ENCODE measurements at regions not wholly inside any gene's neighbourhood (a gene's known extent, or its start where the extent isn't known, plus 50 kb on each side); places are given as distances from the start of the nearest gene placed in this dataset.

DNA sequence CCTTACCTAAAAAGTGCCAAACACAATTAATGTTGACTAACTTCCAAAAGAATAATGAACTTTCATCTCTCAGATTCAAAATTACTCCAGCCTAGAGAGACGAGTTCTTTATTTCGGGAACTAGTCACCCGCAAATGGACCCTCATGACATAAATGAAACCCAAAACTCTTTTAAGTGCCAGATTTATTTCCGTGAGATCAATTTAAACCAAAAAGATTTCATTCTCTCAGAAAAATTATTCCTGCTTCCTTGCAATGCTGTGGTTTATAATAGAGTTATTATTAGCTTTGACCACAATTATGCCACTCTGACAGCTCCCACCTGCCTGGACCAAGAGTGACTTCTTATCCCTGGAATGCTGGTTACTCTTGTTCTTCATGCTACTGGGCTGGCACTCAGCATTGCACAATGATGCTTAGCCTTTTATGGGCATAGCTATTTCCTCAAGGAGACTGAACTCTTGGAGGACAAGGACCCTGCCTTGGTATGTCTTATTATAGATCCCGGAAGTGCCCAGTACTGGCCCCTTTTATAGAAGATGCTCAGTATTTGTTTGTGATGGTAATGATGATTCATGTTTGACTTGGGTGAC lies 183.5 kb downstream of the SNX18 start:
- Histone ChIP-seq H3K9me3 (replicated peaks) (no peaks in the 10 kb centered on the region), H3K4me1 (replicated peaks) (peaks cover 48% of the 10 kb centered on the region), H3K27me3 (replicated peaks) (no peaks in the 10 kb centered on the region), H3K27ac (peak overlapping the region; percentile 96), H3K4me3 (no peak overlapping the region; the same call in 1 of the 2 replicates), H3K36me3 (peaks cover 3% of the 10 kb centered on the region; the same call in 1 of the 2 replicates)
- peak; percentile 95 to 96 for DNase-seq (ENCODE audit: low read depth in 1 of 2, low spot score in 2 of 2)

DNA sequence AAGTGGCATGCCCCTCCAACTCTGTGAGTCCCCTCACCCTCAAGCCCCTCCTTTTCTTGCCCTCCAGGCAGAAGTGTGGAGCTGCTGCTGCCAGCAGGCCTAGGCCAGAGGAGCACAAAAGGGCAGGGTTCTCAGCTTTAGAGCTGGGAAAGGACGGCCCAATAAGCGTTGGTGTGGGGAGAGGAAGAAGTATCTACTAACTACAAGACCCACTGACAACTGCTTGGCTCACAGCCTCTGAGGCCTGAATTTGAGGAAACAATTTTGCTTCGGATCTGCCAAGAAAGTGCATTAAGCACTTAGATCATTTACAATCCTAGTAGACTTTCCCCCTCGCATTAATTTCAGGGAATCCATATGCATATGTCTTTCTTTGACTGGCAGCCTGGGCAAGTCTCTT lies 179.4 kb downstream of the SNX18 start:
- DNase-seq (ENCODE audit: low read depth in 1 of 2, low spot score in 2 of 2) = no peak
- Histone ChIP-seq H3K27me3 (replicated peaks) (no peaks in the 10 kb centered on the region), H3K4me3 (no peak overlapping the region), H3K9me3 (replicated peaks) (no peaks in the 10 kb centered on the region), H3K27ac (no peak overlapping the region), H3K4me1 (replicated peaks) (peaks cover 32% of the 10 kb centered on the region), H3K36me3 (no peaks in the 10 kb centered on the region)

DNA sequence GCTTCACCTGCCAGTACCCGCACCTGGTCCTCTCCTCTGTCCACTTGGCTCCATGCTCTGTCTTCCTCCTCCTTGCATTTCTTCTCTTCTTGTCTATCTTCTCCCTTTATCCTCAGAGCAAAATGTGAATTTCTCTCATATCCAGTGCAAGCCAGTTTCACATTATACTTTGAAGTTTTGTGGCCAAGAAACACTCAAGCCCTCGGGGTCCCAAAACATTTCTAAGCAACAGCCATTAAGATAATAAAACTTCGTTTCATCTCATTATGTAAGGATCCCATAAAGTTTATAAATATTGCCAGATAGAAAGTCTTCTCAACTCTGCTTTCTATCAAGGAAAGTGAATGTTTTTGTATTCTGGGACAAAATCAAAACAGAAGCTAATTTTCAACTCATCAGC lies 178.8 kb downstream of the SNX18 start:
- no peak overlapping the region for H3K27ac ChIP-seq
- no peaks in the 10 kb centered on the region for H3K36me3 ChIP-seq
- H3K4me3 ChIP-seq = no peak overlapping the region
- H3K4me1 ChIP-seq (replicated peaks) = peaks cover 26% of the 10 kb centered on the region
- no peak for DNase-seq (ENCODE audit: low read depth in 1 of 2, low spot score in 2 of 2)
- no peaks in the 10 kb centered on the region for H3K27me3 ChIP-seq (replicated peaks)
- no peaks in the 10 kb centered on the region for H3K9me3 ChIP-seq (replicated peaks)

DNA sequence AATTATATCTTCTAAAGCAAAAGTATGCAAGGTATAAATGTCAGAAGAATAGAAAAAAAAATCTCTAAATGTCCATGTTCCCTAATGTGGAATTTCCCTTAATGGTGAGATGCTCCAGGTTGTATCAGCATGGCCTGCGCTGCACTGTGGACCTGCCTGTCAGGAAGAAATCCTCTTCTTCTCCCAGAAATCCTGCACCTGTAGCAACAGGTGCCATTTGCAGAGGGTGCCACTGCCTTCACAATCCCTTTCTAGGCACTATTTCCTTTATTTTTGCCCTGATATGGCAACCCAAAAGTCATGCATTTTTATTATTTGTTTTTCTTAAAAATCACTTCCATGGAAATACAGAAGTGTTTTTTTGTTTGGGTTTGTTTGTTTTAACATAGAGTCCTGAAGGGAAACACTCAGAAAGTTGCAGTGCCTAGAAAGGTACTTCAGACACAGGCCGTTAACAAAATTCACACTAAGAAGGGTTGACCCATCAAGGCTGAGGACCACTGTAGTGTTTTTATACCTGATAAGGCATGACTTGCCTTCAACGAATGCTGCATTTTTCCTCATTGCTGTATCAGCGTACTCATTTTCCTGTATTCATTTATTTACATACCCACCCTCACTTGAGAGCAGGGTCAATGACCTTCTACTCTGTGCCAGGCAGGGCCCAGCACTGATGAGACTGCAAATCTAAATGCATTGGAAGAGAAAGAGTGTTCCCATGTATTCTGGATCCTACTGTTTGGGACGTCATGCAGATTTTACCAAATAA lies 177.8 kb downstream of the SNX18 start:
- Histone ChIP-seq H3K27ac (no peak overlapping the region), H3K9me3 (replicated peaks) (no peaks in the 10 kb centered on the region), H3K27me3 (replicated peaks) (no peaks in the 10 kb centered on the region), H3K4me3 (no peak overlapping the region), H3K4me1 (replicated peaks) (peaks cover 20% of the 10 kb centered on the region), H3K36me3 (no peaks in the 10 kb centered on the region)
- DNase-seq (ENCODE audit: low read depth in 1 of 2, low spot score in 2 of 2) = no peak

DNA sequence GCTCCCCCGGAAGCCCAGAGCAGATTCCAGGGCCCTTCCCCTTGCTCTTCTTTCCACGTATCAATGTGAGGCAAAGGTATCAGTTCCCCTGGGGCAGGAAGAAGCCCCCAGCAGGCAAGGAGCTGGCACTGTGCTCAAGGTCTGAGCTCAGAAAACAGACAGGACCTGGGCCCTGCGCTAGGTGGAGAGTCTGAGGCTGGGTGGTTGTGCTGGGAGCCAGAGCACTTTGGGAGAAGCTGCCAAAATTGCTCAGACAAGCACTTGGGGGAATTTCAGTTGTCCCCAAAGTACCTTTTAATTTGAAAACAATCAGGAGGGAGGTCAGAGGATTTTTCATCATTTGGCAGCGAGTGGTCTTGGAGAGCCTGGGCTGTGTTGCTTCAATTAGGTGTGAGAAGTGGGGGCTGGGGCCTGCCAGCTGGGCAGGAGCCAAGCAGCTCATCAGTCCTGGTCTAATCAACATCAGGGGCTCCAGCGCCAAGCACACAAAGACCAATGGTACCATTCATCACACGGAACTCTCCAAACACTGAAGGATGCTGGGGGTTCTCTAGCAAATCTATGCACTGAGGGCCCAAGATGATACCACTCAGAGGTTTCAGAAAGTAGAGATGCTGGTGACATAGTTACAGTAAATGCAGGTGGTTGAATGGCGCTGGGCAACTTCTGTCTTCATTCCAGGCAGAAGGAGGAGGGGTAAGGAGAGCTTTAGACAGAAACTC lies 176.5 kb downstream of the SNX18 start:
- Histone ChIP-seq H3K9me3 (replicated peaks) (no peaks in the 10 kb centered on the region), H3K4me3 (no peak overlapping the region), H3K36me3 (no peaks in the 10 kb centered on the region), H3K27me3 (replicated peaks) (no peaks in the 10 kb centered on the region), H3K4me1 (replicated peaks) (peaks cover 7% of the 10 kb centered on the region), H3K27ac (no peak overlapping the region)
- no peak for DNase-seq (ENCODE audit: low read depth in 1 of 2, low spot score in 2 of 2)

DNA sequence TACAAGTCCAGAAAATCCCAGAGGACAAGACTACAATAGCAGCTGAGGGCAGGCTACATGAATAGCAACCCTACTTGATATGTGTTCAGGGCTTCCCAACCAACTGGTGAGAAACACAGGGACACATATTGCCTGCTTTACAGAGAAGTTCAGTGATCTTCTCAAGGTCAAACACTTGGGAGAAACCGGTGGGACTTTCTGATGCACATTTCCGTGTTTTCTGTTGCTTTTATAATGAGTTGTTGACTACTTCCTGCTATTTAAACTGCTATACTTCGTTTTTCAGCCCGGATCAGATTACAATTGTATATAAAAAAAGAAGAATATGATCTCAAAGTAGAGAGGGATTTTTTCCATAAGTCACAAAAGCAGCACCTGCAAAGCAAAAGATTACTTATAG lies 175.1 kb downstream of the SNX18 start:
- Histone ChIP-seq H3K9me3 (replicated peaks) (no peaks in the 10 kb centered on the region), H3K36me3 (no peaks in the 10 kb centered on the region), H3K4me3 (no peak overlapping the region), H3K4me1 (replicated peaks) (0 out of 2 replicates have a peak, but pooled peaks cover 3% of the 10 kb centered on the region), H3K27ac (no peak overlapping the region), H3K27me3 (replicated peaks) (no peaks in the 10 kb centered on the region)
- DNase-seq (ENCODE audit: low read depth in 1 of 2, low spot score in 2 of 2) = no peak

DNA sequence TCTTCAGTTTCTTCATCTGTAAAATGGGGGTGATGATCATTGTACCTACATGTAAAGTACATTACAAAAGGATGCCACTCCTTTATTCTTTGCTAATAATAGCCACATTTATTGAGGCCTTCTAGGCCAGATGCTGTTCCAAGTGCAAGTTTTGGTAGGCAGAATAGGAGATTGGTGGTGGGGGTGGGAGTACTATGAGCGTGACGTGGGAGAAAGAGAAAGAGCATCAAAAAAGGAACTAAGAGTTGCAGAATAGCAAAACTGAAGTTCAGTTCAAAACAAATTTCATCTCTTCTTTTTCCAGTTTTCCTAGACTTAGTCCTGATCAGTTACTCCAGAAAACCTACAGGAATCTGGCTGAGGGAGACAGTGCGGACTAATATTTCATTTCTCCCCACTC lies 174.1 kb downstream of the SNX18 start:
- Histone ChIP-seq H3K36me3 (no peaks in the 10 kb centered on the region), H3K4me3 (no peak overlapping the region), H3K9me3 (replicated peaks) (no peaks in the 10 kb centered on the region), H3K4me1 (replicated peaks) (0 out of 2 replicates have a peak, but pooled peaks cover 3% of the 10 kb centered on the region), H3K27ac (no peak overlapping the region), H3K27me3 (replicated peaks) (no peaks in the 10 kb centered on the region)
- no peak for DNase-seq (ENCODE audit: low read depth in 1 of 2, low spot score in 2 of 2)

DNA sequence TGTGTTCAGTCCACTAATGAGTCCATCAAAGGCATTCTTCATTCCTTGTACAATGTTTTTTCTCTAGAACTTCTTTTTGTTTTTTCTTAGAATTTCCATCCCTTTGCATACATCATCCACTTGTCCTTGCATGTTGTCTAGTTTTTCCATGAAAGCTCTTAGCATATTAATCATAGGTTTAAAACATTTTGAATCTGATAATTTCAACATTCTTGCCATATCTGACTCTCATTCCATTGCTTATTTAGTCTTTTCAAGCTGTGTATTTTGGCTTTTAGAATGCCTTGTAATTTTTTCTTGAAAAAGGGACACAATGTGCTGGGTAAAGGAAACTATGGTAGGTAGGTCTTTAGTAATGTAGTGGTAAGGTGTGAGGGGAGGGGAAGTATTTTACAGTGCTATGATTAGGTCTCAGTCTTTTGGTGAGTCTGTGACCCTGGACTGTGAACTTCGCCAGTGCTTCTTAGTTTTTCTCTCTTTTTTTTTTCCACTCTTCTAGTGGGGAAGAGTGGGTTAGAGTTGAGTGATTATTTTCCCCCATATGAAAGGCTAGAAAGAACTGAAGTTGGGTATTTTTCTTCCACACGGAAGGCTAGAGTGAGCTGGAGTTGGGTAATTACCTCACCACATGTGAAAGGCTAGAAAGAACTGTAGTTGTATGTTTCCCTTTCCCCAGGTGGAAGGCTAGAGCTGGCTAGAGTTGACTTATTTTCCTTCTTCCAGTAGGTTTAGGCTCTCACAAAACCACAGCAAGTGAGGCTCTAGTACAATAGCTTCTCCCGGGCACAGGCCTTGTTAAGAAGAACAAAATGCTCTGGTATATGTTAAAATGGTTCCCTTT lies 172.1 kb downstream of the SNX18 start:
- no peaks in the 10 kb centered on the region for H3K36me3 ChIP-seq
- no peak for DNase-seq (ENCODE audit: low read depth in 1 of 2, low spot score in 2 of 2)
- H3K4me1 ChIP-seq (replicated peaks) = no peaks in the 10 kb centered on the region
- H3K27me3 ChIP-seq (replicated peaks) = no peaks in the 10 kb centered on the region
- no peak overlapping the region for H3K27ac ChIP-seq
- H3K9me3 ChIP-seq (replicated peaks) = no peaks in the 10 kb centered on the region
- H3K4me3 ChIP-seq = no peak overlapping the region

DNA sequence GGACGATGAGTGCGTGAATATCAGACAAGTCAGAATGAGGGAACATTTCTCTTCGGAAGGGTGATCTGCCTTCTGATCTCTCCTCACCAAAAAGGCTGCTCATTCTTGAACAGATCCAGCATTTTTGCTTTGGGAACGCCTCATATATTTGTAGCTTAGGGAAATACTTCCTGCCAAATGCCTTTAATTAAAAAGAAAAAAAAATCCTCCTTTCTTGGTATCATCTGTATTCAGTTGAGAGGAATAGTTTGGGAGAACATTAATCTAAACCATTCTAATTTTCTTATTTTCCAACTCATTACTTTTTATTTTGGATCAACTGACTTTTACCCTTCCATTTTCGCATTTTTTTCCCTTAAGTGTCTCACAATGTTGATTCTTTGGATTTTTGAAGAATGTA lies 163.4 kb downstream of the SNX18 start:
- H3K27me3 ChIP-seq (replicated peaks) = no peaks in the 10 kb centered on the region
- H3K27ac ChIP-seq = no peak overlapping the region
- H3K36me3 ChIP-seq = no peaks in the 10 kb centered on the region
- peaks cover 9% of the 10 kb centered on the region for H3K4me1 ChIP-seq (replicated peaks)
- H3K9me3 ChIP-seq (replicated peaks) = no peaks in the 10 kb centered on the region
- no peak for DNase-seq (ENCODE audit: low read depth in 1 of 2, low spot score in 2 of 2)
- no peak overlapping the region for H3K4me3 ChIP-seq

DNA sequence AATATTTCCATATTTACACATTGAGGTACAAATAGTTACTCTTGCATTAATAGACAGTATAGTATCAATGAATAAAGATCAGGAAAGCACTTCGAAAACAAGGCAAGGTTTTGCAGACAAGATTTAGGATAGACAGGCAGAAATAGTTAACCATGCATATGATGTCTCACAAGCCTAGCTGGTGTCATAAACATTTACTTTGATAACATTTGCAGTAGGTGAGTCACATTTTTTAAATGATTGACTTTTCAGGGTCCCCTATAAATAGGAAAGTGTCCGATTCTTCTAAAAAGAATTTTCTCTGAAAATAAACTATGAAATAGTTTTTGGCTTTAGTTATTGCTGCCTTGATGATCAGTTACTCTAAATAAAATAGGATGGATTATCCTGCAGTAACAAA lies 162.1 kb downstream of the SNX18 start:
- no peak for DNase-seq (ENCODE audit: low read depth in 1 of 2, low spot score in 2 of 2)
- no peaks in the 10 kb centered on the region for H3K9me3 ChIP-seq (replicated peaks)
- no peaks in the 10 kb centered on the region for H3K27me3 ChIP-seq (replicated peaks)
- peaks cover 9% of the 10 kb centered on the region for H3K4me1 ChIP-seq (replicated peaks)
- H3K4me3 ChIP-seq = no peak overlapping the region
- H3K27ac ChIP-seq = no peak overlapping the region
- H3K36me3 ChIP-seq = no peaks in the 10 kb centered on the region

DNA sequence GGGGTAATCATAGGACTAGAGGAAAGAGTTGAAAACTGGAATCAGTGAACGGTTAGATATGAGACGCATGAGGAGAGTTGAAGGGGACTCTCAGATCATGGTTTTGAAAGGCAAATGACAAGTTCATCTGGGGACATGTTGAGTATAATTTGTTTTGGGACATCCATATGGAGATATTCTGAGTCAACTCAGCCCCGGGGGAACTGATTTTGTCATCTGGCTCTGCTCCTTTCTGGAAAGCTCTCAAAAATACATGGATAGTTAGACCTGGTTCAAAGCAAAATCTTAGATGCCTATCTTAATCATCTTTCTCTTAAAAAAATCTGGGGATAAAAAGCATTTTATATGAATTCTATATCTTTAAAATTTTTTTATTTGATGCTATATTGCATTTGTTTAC lies 161.2 kb downstream of the SNX18 start:
- Histone ChIP-seq H3K27me3 (replicated peaks) (no peaks in the 10 kb centered on the region), H3K4me1 (replicated peaks) (peaks cover 9% of the 10 kb centered on the region), H3K36me3 (no peaks in the 10 kb centered on the region), H3K4me3 (no peak overlapping the region), H3K27ac (no peak overlapping the region), H3K9me3 (replicated peaks) (no peaks in the 10 kb centered on the region)
- no peak for DNase-seq (ENCODE audit: low read depth in 1 of 2, low spot score in 2 of 2)

DNA sequence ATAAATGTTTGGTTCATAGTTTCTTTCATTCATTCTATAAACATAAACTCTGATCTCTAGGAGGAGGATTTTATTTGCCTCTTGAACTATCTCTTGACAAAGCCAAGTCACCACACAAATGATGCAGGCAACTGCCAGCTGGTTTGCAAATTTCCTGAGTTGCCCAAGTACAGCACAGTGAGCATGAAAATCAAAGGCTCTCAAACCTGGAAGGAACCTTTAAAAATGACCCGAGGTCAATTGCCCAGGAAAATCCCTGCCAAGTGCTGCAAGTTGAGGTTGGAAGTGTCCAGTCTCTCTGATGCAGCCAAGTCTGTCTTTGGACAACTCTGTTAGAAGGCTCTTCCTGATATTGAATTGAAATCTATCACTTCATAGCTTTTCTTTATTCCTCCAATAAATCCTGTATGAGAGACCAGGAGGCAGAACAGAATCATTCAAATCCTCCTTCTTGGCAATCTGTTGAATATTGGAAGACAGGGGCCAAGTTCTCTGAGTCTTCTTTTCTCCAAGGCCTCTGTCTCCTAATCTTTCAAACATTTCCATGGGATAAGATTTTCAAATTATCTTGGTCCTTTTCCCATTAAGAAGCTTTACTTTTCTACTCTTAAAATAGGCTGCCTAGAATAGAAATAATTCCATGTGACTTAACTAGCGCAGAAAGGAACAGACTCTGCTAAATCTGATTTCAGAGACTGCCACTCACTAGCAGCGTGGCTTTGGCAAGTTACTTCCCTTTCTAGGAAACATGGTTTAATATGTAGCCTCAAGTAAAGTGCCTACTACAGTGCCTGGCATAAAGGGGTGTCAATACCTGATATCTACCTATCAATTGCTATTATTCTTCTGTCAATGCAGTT lies 159.2 kb downstream of the SNX18 start:
- H3K4me1 ChIP-seq (replicated peaks) = peaks cover 9% of the 10 kb centered on the region
- no peak overlapping the region for H3K4me3 ChIP-seq
- no peak for DNase-seq (ENCODE audit: low read depth in 1 of 2, low spot score in 2 of 2)
- no peaks in the 10 kb centered on the region for H3K27me3 ChIP-seq (replicated peaks)
- peaks cover 11% of the 10 kb centered on the region for H3K9me3 ChIP-seq (replicated peaks)
- no peaks in the 10 kb centered on the region for H3K36me3 ChIP-seq
- H3K27ac ChIP-seq = no peak overlapping the region

Data from SJSA1 (cell line).